ENCODE measurements at regions not wholly inside any gene's neighbourhood (a gene's known extent, or its start where the extent isn't known, plus 50 kb on each side); places are given as distances from the start of the nearest gene placed in this dataset.

GRCh38 chr1:201748335-201748734 lies 80.6 kb upstream of the IPO9 start (continued):
- TF ChIP-seq CHD7 (IDR thresholded peaks at IDR 0.05; ENCODE audit: insufficient replicate concordance, low read length) (no peak), FOSL1 (IDR thresholded peaks at IDR 0.05; ENCODE audit: insufficient read depth, low read depth, low read length) (no peak), SIRT6 (IDR thresholded peaks at IDR 0.05; ENCODE audit: low read length) (no peak), JUN (IDR thresholded peaks at IDR 0.05; ENCODE audit: low read depth, low read length) (no peak), YY1 (IDR thresholded peaks at IDR 0.05; ENCODE audit: low read depth, low read length) (no peak)

Data from H1 (cell line).